ENCODE measurements at regions not wholly inside any gene's neighbourhood (a gene's known extent, or its start where the extent isn't known, plus 50 kb on each side); places are given as distances from the start of the nearest gene placed in this dataset.

- no peak for TF ChIP-seq CTCF (conservative IDR thresholded peaks at IDR 0.05)
- H3K36me3 Mint-ChIP-seq (ENCODE audit: low read depth): no peaks in the 10 kb centered on the region
- H3K4me3 Mint-ChIP-seq: no peak overlapping the region
- no peak for DNase-seq (ENCODE audit: low read depth, low spot score)
- H3K27me3 Mint-ChIP-seq (ENCODE audit: low read depth): no peaks in the 10 kb centered on the region
- H3K9me3 Mint-ChIP-seq: peaks cover 8% of the 10 kb centered on the region
- no peaks in the 10 kb centered on the region for H3K4me1 Mint-ChIP-seq
- H3K27ac Mint-ChIP-seq (ENCODE audit: unreplicated experiment): no peak overlapping the region
Measured at GRCh38 chr13:58238972-58239773, 607.6 kb downstream of the PCDH17 start.

- Mint-ChIP-seq H3K4me1 (no peaks in the 10 kb centered on the region), H3K36me3 (ENCODE audit: low read depth) (peaks cover 4% of the 10 kb centered on the region), H3K9me3 (peaks cover 8% of the 10 kb centered on the region), H3K27ac (ENCODE audit: unreplicated experiment) (no peak overlapping the region), H3K27me3 (ENCODE audit: low read depth) (no peaks in the 10 kb centered on the region), H3K4me3 (no peak overlapping the region)
- TF ChIP-seq CTCF (conservative IDR thresholded peaks at IDR 0.05): no peak
- no peak for DNase-seq (ENCODE audit: low read depth, low spot score)
Measured at GRCh38 chr13:58239774-58240268, 608.3 kb downstream of the PCDH17 start.

- no peak for DNase-seq (ENCODE audit: low read depth, low spot score)
- peaks cover 10% of the 10 kb centered on the region for H3K9me3 Mint-ChIP-seq
- TF ChIP-seq CTCF (conservative IDR thresholded peaks at IDR 0.05): no peak
- no peak overlapping the region for H3K4me3 Mint-ChIP-seq
- peaks cover 4% of the 10 kb centered on the region for H3K36me3 Mint-ChIP-seq (ENCODE audit: low read depth)
- no peak overlapping the region for H3K27ac Mint-ChIP-seq (ENCODE audit: unreplicated experiment)
- H3K4me1 Mint-ChIP-seq: no peaks in the 10 kb centered on the region
- H3K27me3 Mint-ChIP-seq (ENCODE audit: low read depth): no peaks in the 10 kb centered on the region
Measured at GRCh38 chr13:58247080-58247479, 615.5 kb downstream of the PCDH17 start.

GRCh38 chr13:58254943-58255342, 623.4 kb downstream of the PCDH17 start:
- Mint-ChIP-seq H3K27ac (ENCODE audit: unreplicated experiment) (peak overlapping the region; percentile 73), H3K36me3 (ENCODE audit: low read depth) (peaks cover 6% of the 10 kb centered on the region), H3K27me3 (ENCODE audit: low read depth) (no peaks in the 10 kb centered on the region)

GRCh38 chr13:58266271-58266670, 634.7 kb downstream of the PCDH17 start:
- Mint-ChIP-seq H3K9me3 (peaks cover 4% of the 10 kb centered on the region), H3K36me3 (ENCODE audit: low read depth) (no peaks in the 10 kb centered on the region), H3K27ac (ENCODE audit: unreplicated experiment) (no peak overlapping the region), H3K4me1 (peaks cover 4% of the 10 kb centered on the region), H3K4me3 (no peak overlapping the region), H3K27me3 (ENCODE audit: low read depth) (no peaks in the 10 kb centered on the region)
- no peak for DNase-seq (ENCODE audit: low read depth, low spot score)
- no peak for TF ChIP-seq CTCF (conservative IDR thresholded peaks at IDR 0.05)

More at GRCh38 chr13:58254943-58255342, 623.4 kb downstream of the PCDH17 start:
- no peak for DNase-seq (ENCODE audit: low read depth, low spot score)
- Mint-ChIP-seq H3K4me3 (peak overlapping the region; percentile 70), H3K9me3 (peaks cover 8% of the 10 kb centered on the region), H3K4me1 (peaks cover 47% of the 10 kb centered on the region)
- TF ChIP-seq CTCF (conservative IDR thresholded peaks at IDR 0.05): no peak
